Activated CD8-positive, alpha-beta memory T cell treated with anti-CD3 and anti-CD28 coated beads for 24 hours (primary cell): ENCODE measurements at regions not wholly inside any gene's neighbourhood (a gene's known extent, or its start where the extent isn't known, plus 50 kb on each side); places are given as distances from the start of the nearest gene placed in this dataset.
"Not testable (repeated sequence)": the region's sequence is repeated elsewhere in the genome, so short reads cannot be mapped to it uniquely, and the experiment has no call there.

Experiments used
- DNase-seq: peaks from one replicate; pipeline ENCODE4 v3.0.0-alpha.2; 2020

DNA sequence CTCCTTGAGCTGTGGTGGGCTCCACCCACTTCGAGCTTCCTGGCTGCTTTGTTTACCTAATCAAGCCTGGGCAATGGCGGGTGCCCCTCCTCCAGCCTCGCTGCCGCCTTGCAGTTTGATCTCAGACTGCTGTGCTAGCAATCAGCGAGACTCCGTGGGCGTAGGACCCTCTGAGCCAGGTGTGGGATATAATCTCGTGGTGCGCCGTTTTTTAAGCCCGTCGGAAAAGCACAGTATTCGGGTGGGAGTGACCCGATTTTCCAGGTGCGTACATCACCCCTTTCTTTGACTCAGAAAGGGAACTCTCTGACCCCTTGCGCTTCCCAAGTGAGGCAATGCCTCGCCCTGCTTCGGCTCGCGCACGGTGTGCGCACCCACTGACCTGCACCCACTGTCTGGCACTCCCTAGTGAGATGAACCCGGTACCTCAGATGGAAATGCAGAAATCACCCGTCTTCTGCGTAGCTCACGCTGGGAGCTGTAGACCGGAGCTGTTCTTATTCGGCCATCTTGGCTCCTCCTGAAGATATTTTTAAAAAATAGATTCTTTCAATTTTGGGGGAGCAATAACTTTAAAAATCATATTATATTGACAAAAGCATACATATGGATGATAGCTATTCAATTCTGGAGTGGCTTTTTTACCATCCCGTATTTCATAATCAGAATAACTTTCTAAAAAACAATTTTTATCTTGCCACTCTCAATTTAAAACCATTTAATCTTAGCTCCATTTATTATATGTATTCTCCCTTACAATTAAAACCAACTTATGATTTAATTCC lies 517.5 kb upstream of the NUDT12 start:
- DNase-seq, result not testable (repeated sequence)

DNA sequence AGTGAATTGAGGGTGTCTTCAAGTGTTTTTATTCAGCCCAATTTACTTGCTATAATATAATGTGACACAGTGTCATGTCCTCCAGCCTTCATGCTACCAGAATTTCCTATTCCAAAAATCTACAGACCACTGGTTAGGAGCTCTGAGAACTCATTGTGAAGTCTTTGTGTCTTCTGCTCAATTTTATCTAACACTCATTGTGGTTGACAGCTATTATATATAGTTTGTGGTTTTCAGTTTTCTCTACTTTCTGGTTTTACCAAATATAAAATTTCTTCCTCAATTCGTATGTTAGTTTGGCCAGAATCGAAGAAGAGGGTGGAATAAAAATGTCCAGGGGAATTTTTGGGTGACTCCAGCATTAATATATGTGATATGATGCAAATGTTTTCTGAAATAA lies 509.3 kb upstream of the NUDT12 start:
- no peak for DNase-seq

DNA sequence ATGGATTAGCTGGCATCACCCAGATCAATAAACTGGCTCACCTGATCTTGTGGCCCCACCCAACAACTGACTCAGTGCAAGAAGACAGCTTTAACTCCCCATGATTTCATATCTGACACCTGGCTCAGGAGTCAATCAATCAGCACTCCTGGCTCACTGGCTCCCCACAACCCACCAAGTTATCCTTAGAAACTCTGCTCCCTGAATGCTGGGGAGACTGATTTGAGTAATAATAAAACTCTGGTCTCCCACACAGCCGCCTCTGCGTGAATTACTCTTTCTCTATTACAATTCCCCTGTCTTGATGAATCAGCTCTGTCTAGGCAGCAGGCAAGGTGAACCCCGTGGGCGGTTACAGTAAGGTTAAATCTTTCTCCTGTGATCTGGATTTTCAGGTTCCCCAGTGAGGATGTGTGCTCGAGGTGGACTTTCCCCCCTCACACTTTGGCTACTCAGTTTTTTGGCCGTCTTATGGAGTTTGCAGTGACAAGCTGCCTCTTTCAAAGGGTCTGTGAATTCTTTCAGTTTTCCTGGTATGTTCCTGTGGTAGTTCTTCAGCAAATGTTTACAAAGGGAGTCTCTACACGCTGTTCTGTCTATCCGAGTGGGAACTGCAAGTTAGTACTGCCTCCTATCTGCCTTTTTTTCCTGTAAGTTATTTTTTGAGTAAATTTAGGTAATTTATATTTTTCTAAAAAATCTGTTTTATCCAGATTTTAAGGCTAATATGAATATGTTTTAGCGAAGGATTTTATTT lies 500.2 kb upstream of the NUDT12 start:
- DNase-seq, result no peak

DNA sequence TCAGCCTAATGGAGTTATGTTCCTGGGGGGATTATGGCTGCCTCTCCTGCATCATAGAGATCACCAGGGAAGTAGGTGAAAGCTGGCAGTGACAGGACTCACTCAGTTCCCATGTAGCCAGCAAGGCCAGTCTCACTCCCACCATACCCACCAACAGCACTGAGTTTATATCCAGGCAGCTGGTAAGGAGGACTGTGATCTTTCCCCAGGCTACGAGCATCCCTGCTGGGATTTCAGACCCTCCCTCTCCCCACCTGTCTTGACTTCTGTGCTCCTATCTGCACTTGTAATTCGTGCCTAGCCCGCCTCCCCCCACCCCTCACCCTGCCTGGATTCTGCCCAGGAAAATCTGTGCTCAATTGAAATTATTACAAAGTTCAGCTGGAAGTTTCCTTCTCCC lies 499.1 kb upstream of the NUDT12 start:
- DNase-seq, result no peak

- no peak for DNase-seq
These were observed 490.7 kb upstream of the NUDT12 start for GRCh38 chr5:104053353-104053649.

GRCh38 chr5:104052558-104053352 lies 490.2 kb upstream of the NUDT12 start:
- DNase-seq, result no peak

DNA sequence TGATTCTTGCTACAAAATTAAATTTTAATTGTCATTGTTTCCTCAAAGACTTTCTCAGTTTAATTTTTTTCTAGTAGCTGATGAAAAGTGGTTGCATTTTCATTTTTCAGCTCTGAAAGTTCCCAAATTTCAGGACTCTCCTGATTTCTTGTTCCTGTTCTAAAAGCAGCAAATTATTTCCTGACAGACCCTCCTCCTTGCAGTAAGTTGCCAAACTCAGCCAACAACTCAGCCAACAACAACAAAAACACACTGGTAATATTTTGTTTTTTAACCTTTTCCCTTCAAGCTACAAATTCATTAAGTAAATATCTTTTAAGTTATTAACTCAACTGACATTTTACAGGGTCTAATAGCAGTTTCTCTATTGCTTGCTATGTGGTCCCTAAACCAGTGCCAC lies 487.8 kb upstream of the NUDT12 start:
- DNase-seq, result no peak

- no peak for DNase-seq
These were observed 487.2 kb upstream of the NUDT12 start for GRCh38 chr5:104049752-104050151.

- DNase-seq, result no peak
These were observed 485.6 kb upstream of the NUDT12 start for GRCh38 chr5:104048231-104048630.

DNA sequence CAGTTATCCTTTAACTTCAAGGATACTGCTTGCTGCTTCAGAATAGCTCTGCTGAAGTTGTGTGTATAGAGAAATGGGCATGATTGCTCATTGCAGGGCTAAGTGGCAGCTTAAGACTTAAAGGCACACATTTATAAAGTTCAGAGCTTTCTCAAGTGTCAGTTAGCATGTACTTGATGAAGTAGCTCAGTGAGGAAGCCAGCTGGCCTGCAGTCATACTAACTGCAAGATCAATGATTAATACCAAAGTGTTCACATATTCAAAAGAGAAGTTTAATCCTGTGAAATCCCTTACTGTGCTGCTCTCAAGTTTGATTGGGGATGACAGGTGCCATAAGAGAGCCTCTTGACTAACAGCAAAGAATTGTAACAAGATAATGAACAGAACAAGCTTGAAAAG lies 483.4 kb upstream of the NUDT12 start:
- DNase-seq, result no peak

- DNase-seq, result not testable (repeated sequence)
These were observed 477.3 kb upstream of the NUDT12 start for GRCh38 chr5:104039871-104040270.

- not testable (repeated sequence) for DNase-seq
These were observed 474.5 kb upstream of the NUDT12 start for GRCh38 chr5:104037136-104037535.

GRCh38 chr5:104033186-104033585 lies 470.6 kb upstream of the NUDT12 start:
- DNase-seq, result not testable (repeated sequence)

- DNase-seq, result no peak
These were observed 461.9 kb upstream of the NUDT12 start for GRCh38 chr5:104024538-104024937.

DNA sequence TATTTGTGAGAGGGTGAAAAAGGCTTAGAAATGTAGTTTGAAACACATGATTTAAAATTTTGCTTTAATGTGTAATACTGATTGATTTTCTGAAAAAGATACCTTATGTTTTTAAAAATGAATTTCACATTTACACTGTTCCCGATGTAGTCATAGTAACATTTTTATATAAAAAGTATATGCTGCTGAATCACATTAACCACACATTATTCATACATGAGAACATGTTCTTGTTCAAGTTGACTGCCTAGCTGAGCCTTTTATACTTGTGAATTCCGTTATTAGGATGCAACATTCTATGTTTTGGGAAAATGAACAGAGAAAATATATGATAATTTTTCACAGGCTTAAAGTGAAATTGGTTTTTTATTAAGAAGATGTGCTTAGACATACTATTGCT lies 461.1 kb upstream of the NUDT12 start:
- no peak for DNase-seq

DNA sequence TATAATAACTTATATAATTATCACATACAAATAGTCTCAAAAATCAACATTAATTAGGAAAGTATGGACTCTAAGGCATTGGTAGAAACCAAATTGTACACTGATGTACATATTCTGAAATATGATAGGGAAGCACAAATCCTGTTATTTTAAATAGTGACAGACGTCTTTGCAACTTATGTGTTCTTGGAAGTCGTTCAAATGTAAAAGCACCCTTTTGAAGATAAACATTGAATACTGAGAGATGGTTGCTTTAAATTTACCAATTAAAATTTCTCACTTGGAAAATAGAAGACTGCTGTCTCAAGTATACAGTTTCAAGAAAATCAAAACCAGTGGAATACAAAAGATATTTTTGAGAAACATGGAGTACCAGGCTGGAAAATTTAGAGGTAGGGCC lies 457.4 kb upstream of the NUDT12 start:
- DNase-seq, result no peak

GRCh38 chr5:104018299-104018698 lies 455.7 kb upstream of the NUDT12 start:
- no peak for DNase-seq

DNA sequence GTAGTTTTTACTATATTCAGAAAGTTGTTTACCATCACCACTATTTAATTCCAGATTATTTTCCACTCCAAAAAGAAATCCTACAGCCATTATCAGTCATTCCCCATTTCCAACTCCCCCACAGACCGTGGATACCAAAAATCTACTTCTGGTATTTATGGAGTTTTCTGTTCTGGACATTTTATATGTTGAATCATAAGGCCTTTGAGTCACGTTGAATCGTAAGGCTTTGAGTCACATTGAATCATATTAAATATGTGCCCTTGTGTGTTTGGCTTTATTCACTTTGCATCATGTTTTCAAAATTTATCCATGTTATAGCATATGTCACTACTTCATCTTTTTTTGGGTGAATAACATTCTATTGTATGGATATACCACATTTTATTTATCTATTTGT lies 454.1 kb upstream of the NUDT12 start:
- no peak for DNase-seq

DNA sequence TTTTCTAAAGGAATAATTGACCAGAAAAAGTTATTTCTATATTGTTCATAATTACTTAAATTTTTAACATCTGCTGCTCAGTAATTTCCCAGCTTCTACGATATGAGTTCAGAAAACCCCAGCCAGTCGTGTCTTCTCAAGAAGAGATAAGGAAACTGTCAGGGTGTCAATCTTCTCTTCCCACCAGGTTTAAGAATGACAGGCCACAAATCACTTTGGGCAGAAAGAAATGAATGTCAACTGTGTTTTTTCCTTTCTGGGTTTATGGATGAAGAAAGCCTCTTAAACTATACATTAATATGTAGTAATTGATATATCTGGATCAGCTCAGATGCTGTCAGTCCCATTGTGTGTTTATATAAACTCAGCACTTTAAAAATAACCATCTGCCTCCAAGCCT lies 453.2 kb upstream of the NUDT12 start:
- no peak for DNase-seq

- DNase-seq, result not testable (repeated sequence)
These were observed 440.2 kb upstream of the NUDT12 start for GRCh38 chr5:104002783-104003182.

DNA sequence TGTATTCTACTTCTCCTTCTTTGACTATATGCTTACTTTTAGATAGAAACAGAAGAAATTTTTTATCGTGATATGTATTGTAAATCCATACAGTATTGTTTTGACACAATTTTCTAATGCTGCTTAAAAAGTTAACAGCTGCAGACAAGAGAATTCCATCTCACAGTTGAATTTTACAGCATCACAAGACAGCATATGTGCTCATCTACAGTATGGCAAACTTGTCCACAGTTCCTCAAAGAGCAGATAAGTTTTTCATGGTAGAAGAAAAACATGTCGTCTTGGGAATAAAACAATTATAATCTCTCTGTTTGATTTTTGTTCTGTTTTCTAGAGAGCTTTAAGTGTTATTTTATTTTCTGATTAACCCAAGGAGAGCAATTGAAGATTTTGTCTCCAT lies 438.5 kb upstream of the NUDT12 start:
- DNase-seq, result no peak

DNA sequence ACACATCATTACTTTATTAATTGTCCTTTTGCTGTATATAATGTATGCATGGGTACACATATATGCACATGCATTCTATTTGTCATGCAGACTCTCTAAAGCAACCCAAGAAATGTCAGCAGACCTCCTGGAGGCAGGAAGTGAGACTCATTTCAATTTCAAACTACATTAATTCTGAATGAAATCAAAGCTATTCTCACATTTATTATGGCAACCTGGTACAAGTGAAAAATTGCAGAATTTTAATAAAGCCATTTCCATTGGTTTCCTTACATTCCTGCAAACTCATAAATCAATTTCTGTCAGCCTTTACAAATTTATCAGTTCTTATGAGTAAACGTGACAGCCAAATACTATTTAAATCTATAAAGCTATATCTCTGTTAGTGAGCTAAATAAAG lies 430.4 kb upstream of the NUDT12 start:
- no peak for DNase-seq

DNA sequence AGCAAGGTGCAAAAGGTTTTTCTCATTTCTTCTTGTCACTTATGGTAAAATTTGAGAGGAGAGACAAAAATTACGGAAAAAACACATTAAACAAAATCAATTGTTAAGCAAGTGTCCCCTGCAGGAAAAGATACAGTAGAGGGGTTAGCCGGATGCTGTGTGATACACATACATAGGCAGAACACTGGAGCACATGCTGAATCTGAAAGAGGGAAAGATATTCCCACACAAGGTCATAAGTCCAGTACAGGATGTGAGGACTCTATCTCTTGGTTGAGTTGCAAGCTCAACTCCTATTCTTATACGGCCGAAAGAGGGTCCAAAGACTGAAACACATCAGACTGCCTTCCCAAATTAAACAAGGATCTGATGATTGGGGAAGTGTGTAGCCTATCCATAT lies 427.5 kb upstream of the NUDT12 start:
- no peak for DNase-seq

DNA sequence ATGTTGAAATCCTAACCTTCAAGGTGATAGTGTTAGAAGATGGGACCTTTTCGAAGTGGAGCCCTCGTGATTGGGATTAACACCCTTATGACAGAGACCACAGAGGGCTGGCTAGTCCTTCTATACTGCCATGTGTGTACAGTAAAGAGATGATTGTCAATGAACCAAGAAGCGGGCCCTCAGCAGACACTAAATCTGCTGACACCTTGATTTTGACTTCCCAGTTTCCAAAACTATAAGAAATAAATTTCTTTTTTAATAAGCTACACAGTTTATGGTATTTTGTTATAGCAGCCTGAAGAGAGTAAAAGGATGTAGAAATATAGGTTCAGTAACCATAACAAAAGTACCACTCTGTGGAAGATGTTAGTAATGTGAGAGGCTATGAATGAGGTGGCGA lies 419.0 kb upstream of the NUDT12 start:
- no peak for DNase-seq
